ENCODE measurements at regions not wholly inside any gene's neighbourhood (a gene's known extent, or its start where the extent isn't known, plus 50 kb on each side); places are given as distances from the start of the nearest gene placed in this dataset.

DNA sequence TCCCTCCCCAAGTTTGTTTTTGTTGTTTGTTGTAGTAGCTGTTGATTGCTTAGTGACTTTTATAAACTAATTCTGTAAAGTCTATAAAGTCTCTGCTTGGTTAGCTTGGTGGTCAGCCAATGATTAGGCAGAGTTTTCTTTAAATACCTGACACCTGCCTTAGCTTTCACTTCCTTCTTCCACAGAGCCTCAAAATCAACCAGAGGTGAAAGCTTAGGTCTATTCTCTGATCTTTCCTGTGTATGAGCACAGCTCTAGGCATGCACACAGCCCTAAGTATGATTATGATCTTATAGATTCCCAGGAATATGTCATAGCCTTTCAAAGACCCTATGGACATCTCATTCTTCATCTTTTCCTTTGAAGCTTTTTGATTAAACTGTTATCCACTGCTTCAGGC lies 514.7 kb downstream of the AACS start:
- H4K91ac ChIP-seq (replicated peaks; ENCODE audit: insufficient read length, low read length): no peak overlapping the region
- H3K18ac ChIP-seq (ENCODE audit: extremely low read depth, low read length): no peak overlapping the region
- no peak for FAIRE-seq
- H2BK15ac ChIP-seq (ENCODE audit: low read length): no peak overlapping the region
- no peak overlapping the region for H4K8ac ChIP-seq (ENCODE audit: extremely low read depth, insufficient read depth, low read length)
- no peaks in the 10 kb centered on the region for H3K27me3 ChIP-seq (replicated peaks in 1 of 4; ENCODE audit: control insufficient read depth in 3 of 4, extremely low read depth in 1 of 4, insufficient read depth in 3 of 4, low read length in 3 of 4)
- ChIA-PET CTCF (ENCODE audit: partially characterized antibody) (interaction anchor here (0.9 to 1.6 kb wide), 3 partner anchors 13 to 115 kb away, joined by 3 read pairs; no protein-coding TSS in a partner anchor), POLR2A (ENCODE audit: partially characterized antibody) (interaction anchor here (1.2 kb wide), 2 partner anchors 9 to 12 kb away, joined by 3 read pairs; no protein-coding TSS in a partner anchor)
- no peak overlapping the region for H2AK5ac ChIP-seq (ENCODE audit: low read depth, low read length)
- no peak overlapping the region for H3K56ac ChIP-seq (replicated peaks; ENCODE audit: insufficient read length, low read depth, low read length)
- H3K4me3 ChIP-seq (ENCODE audit: extremely low read depth in 1 of 4, insufficient read depth in 2 of 4, low read depth in 3 of 4, low read length in 4 of 4): no peak overlapping the region
- no peak overlapping the region for H3K14ac ChIP-seq (ENCODE audit: insufficient read length)
- no peak overlapping the region for H2AFZ ChIP-seq (ENCODE audit: low read length)
- no peak overlapping the region for H2BK12ac ChIP-seq (ENCODE audit: low read depth, low read length)
- no peaks in the 10 kb centered on the region for H4K20me1 ChIP-seq (replicated peaks in 1 of 2; ENCODE audit: control insufficient read depth in 1 of 2, insufficient read depth in 2 of 2, low read length in 2 of 2)
- no peak overlapping the region for H3K27ac ChIP-seq (ENCODE audit: low read depth, low read length)
- H4K5ac ChIP-seq (ENCODE audit: insufficient read length, low read depth, low read length): no peak overlapping the region
- no peak overlapping the region for H2BK5ac ChIP-seq (ENCODE audit: low read depth, low read length)
- H3K4ac ChIP-seq (replicated peaks; ENCODE audit: insufficient read length, low read depth, low read length): no peak overlapping the region
- no peak overlapping the region for H2BK20ac ChIP-seq (ENCODE audit: low read length)
- 0 out of 4 replicates have a peak, but pooled peaks cover 0 to 3% of the 10 kb centered on the region in 2 experiments for H3K79me2 ChIP-seq (ENCODE audit: control insufficient read depth in 1 of 2, insufficient read depth in 2 of 2, low read length in 2 of 2)
- H3K4me2 ChIP-seq (ENCODE audit: insufficient read depth in 1 of 2, low read depth in 2 of 2, low read length in 2 of 2): no peak overlapping the region
- H3K79me1 ChIP-seq (ENCODE audit: low read depth, low read length): no peaks in the 10 kb centered on the region; the same call in 1 of the 2 replicates
- H3K9me3 ChIP-seq (ENCODE audit: insufficient read depth in 2 of 2, low read depth in 1 of 2, low read length in 1 of 2): no peaks in the 10 kb centered on the region
- no peak overlapping the region for H2BK120ac ChIP-seq (replicated peaks; ENCODE audit: low read depth, low read length)
- H3K23me2 ChIP-seq (ENCODE audit: low read depth, low read length): no peaks in the 10 kb centered on the region
- DNase-seq (ENCODE audit: low read depth in 1 of 2, low spot score in 2 of 2): no peak
- H3K4me1 ChIP-seq (replicated peaks in 1 of 4; ENCODE audit: control insufficient read depth in 3 of 4, insufficient read depth in 4 of 4, low read length in 3 of 4): no peaks in the 10 kb centered on the region
- H3K36me3 ChIP-seq (ENCODE audit: control insufficient read depth in 2 of 4, insufficient read depth in 4 of 4, low read length in 3 of 4): no peaks in the 10 kb centered on the region; a peak in 1 of 8 replicates
- H3K23ac ChIP-seq (ENCODE audit: insufficient read length): no peak overlapping the region
- no peak overlapping the region for H3K9ac ChIP-seq (replicated peaks in 1 of 4; ENCODE audit: extremely low read depth in 1 of 4, low read depth in 3 of 4, low read length in 3 of 4)
- TF ChIP-seq, protein P1, sequence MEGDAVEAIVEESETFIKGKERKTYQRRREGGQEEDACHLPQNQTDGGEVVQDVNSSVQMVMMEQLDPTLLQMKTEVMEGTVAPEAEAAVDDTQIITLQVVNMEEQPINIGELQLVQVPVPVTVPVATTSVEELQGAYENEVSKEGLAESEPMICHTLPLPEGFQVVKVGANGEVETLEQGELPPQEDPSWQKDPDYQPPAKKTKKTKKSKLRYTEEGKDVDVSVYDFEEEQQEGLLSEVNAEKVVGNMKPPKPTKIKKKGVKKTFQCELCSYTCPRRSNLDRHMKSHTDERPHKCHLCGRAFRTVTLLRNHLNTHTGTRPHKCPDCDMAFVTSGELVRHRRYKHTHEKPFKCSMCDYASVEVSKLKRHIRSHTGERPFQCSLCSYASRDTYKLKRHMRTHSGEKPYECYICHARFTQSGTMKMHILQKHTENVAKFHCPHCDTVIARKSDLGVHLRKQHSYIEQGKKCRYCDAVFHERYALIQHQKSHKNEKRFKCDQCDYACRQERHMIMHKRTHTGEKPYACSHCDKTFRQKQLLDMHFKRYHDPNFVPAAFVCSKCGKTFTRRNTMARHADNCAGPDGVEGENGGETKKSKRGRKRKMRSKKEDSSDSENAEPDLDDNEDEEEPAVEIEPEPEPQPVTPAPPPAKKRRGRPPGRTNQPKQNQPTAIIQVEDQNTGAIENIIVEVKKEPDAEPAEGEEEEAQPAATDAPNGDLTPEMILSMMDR (IDR thresholded peaks at IDR 0.05; ENCODE audit: control extremely low read depth in 1 of 3, insufficient read depth in 1 of 3, low read depth in 1 of 3, low read length in 3 of 3): no peak
- TF ChIP-seq KDM1A (IDR thresholded peaks at IDR 0.05; ENCODE audit: borderline replicate concordance, low read length) (no peak), RAD21 (IDR thresholded peaks at IDR 0.05 in 1 of 2, conservative IDR thresholded peaks at IDR 0.05 in 1 of 2; ENCODE audit: low read depth in 2 of 2, low read length in 2 of 2) (no peak), TAF7 (optimal IDR thresholded peaks at IDR 0.05; ENCODE audit: borderline replicate concordance, low read depth, low read length) (no peak), SP4 (IDR thresholded peaks at IDR 0.05; ENCODE audit: low read length) (no peak), SUZ12 (IDR thresholded peaks at IDR 0.05; ENCODE audit: low read length) (no peak), JUND (IDR thresholded peaks at IDR 0.05; ENCODE audit: low read length) (no peak), KDM5A (IDR thresholded peaks at IDR 0.05; ENCODE audit: low read length) (no peak), SAP30 (IDR thresholded peaks at IDR 0.05; ENCODE audit: insufficient read depth, insufficient replicate concordance, low read length) (no peak), KDM4A (IDR thresholded peaks at IDR 0.05; ENCODE audit: low read depth, low read length, severe bottlenecking) (no peak), POLR2A (IDR thresholded peaks at IDR 0.05; ENCODE audit: control extremely low read depth in 1 of 2, low read depth in 2 of 2, low read length in 2 of 2) (no peak), SP1 (IDR thresholded peaks at IDR 0.05; ENCODE audit: low read depth, low read length) (no peak), FOSL1 (IDR thresholded peaks at IDR 0.05; ENCODE audit: insufficient read depth, low read depth, low read length) (no peak)
